GM12878 (cell line): ENCODE measurements at regions not wholly inside any gene's neighbourhood (a gene's known extent, or its start where the extent isn't known, plus 50 kb on each side); places are given as distances from the start of the nearest gene placed in this dataset.
"Not testable (repeated sequence)": the region's sequence is repeated elsewhere in the genome, so short reads cannot be mapped to it uniquely, and the experiment has no call there.

Experiments used
- ATAC-seq: fragments of 200-7000 bp; cut with Tn5 transposase; 3 replicates; pipeline ENCODE4 v1.9.1; 2020; ENCODE audit warnings: mild to moderate bottlenecking, moderate library complexity
- BruUV-seq: library from RNA; stranded (reverse); fragments of 400-500 nt; replicated peaks from 2 replicates; lab custom pipeline; 2021; lab: Mats Ljungman, UMichigan
- CTCF ChIA-PET: fragments of 300-600 bp; sonication (Branson Sonifier 250); formaldehyde crosslinking; extraction: SDS; loops from one replicate; lab custom pipeline; 2021; ENCODE audit warnings: inconsistent platforms; lab: Yijun Ruan, JAX
- POLR2A ChIA-PET: fragments of 350-600 bp; formaldehyde crosslinking; extraction: SDS; loops from one replicate; lab custom pipeline; 2021; ENCODE audit warnings: inconsistent platforms; lab: Charles Lee
- RAD21 ChIA-PET: fragments of 300-600 bp; sonication (Branson Sonifier 250); formaldehyde crosslinking; loops from one replicate; lab custom pipeline; 2023; ENCODE audit warnings: antibody characterized with exemption; ENCODE audit not compliant: unreplicated experiment; lab: Charles Lee
- SMC1A ChIA-PET: fragments of 300-600 bp; sonication (Branson Sonifier 250); formaldehyde crosslinking; loops from one replicate; lab custom pipeline; 2023; ENCODE audit not compliant: unreplicated experiment, uncharacterized antibody; lab: Charles Lee
- DNase-seq: peaks from one replicate; pipeline ENCODE4 v3.0.0-alpha.2; 2011; ENCODE audit warnings: low read depth, low spot score
- FAIRE-seq: peaks from 3 replicates; lab custom pipeline; 2011; peaks lifted over from hg19 to GRCh38; lab: Jason Lieb, UNC
- H2AFZ ChIP-seq: 2 replicates; pipeline ENCODE4 v1.6.0; 2011; ENCODE audit warnings: low read depth, low read length, control low read depth; ENCODE audit not compliant: control insufficient read depth
- H3K27ac ChIP-seq: 2 replicates; pipeline ENCODE4 v1.5.1; 2011; ENCODE audit warnings: control low read depth; ENCODE audit not compliant: control insufficient read depth, insufficient read depth
- H3K27me3 ChIP-seq, 2 experiments: replicated peaks in 1 of 2; 2 replicates each; pipeline versions ENCODE4 v1.6.0 to v1.6.1; 2011; ENCODE audit warnings: low read length in 1 of 2; ENCODE audit not compliant: control insufficient read depth in 2 of 2, insufficient read depth in 2 of 2
- H3K36me3 ChIP-seq, 2 experiments: 2 replicates each; pipeline ENCODE4 v1.5.1; 2011; ENCODE audit warnings: low read length in 1 of 2; ENCODE audit not compliant: control insufficient read depth in 2 of 2, insufficient read depth in 2 of 2
- H3K4me1 ChIP-seq: 2 replicates; pipeline ENCODE4 v1.6.1; 2011; ENCODE audit warnings: mild to moderate bottlenecking, low read length, moderate library complexity, mixed read lengths; ENCODE audit not compliant: control insufficient read depth, insufficient read depth
- H3K4me2 ChIP-seq: 2 replicates; pipeline ENCODE4 v1.6.0; 2011; ENCODE audit warnings: control low read depth; ENCODE audit not compliant: control insufficient read depth, insufficient read depth
- H3K4me3 ChIP-seq: fragments of 200-600 bp; sonication (generic); 2 replicates; pipeline ENCODE4 v1.5.1; 2016
- H3K79me2 ChIP-seq: 2 replicates; pipeline ENCODE4 v1.6.0; 2011; ENCODE audit warnings: low read length; ENCODE audit not compliant: control insufficient read depth, insufficient read depth
- H3K9ac ChIP-seq: 2 replicates; pipeline ENCODE4 v1.8.0; 2011; ENCODE audit warnings: low read length, control low read depth, mixed read lengths; ENCODE audit not compliant: control insufficient read depth, insufficient read depth
- H3K9me3 ChIP-seq: replicated peaks from 3 replicates; pipeline ENCODE4 v1.5.1; 2011; ENCODE audit warnings: mild to moderate bottlenecking, low read length; ENCODE audit not compliant: control insufficient read depth, insufficient read depth
- H4K20me1 ChIP-seq: 2 replicates; pipeline ENCODE4 v1.6.0; 2011; ENCODE audit not compliant: control insufficient read depth, insufficient read depth
- ATF3 ChIP-seq: IDR thresholded peaks from 2 replicates; pipeline ENCODE4 v1.6.1; 2011; ENCODE audit warnings: low read depth, mild to moderate bottlenecking, low read length, moderate library complexity, borderline replicate concordance; ENCODE audit errors: extremely low read depth
- BHLHE40 ChIP-seq, 2 experiments: fragments of 450-650 bp in 1 of 2; IDR thresholded peaks; 2 replicates each; pipeline ENCODE4 v1.6.1; 2011 to 2017; ENCODE audit warnings: low read depth in 2 of 2, borderline replicate concordance in 1 of 2, improper control_type of control experiment in 1 of 2, low read length in 1 of 2, mild to moderate bottlenecking in 1 of 2
- CEBPZ ChIP-seq: fragments of 150-350 bp; IDR thresholded peaks from 2 replicates; pipeline ENCODE4 v1.6.1; 2016; ENCODE audit warnings: low read depth, low read length
- TCF12 ChIP-seq: IDR thresholded peaks from 2 replicates; pipeline ENCODE4 v1.6.1; 2011; ENCODE audit warnings: low read depth, mild to moderate bottlenecking, low read length
- WGBS: methylation state at CpG from one replicate; pipeline ENCODE4 v1.1.6; 2016; ENCODE audit warnings: low lambda C conversion rate; ENCODE audit not compliant: insufficient replicate concordance, insufficient coverage; ENCODE audit errors: missing lambda C conversion rate; 5-methylcytosine and 5-hydroxymethylcytosine counted together
- in situ Hi-C: fragments of 300-500 bp; cut with MboI; formaldehyde crosslinking; loops from 9 replicates; pipeline ENCODE4 v1.14.3; 2018; ENCODE audit warnings: mixed read lengths
- intact Hi-C: fragments of 100-400 bp; cut with micrococcal nuclease; formaldehyde crosslinking; loops from one replicate; pipeline ENCODE4 v1.14.2; 2022; ENCODE audit not compliant: unreplicated experiment

- DNase-seq, H2AFZ ChIP-seq, H3K9ac ChIP-seq, BruUV-seq, H3K4me1 ChIP-seq, CTCF ChIA-PET, H3K27ac ChIP-seq, H3K36me3 ChIP-seq, SMC1A ChIA-PET, H4K20me1 ChIP-seq, H3K79me2 ChIP-seq, H3K4me3 ChIP-seq, in situ Hi-C loops, H3K27me3 ChIP-seq, intact Hi-C loops, POLR2A ChIA-PET, ATAC-seq, H3K9me3 ChIP-seq, FAIRE-seq, RAD21 ChIA-PET, H3K4me2 ChIP-seq: not testable (repeated sequence)
- WGBS: 2% methylated on average over 2 of the region's 2 CpGs
Observed at GRCh38 chr6:141869509-141869908, 263.2 kb upstream of the GJE1 start.

GRCh38 chr6:141867767-141868166 is 265.0 kb upstream of the GJE1 start:
- Histone ChIP-seq H3K27ac (no peak overlapping the region), H3K4me2 (no peak overlapping the region), H3K36me3 (no peaks in the 10 kb centered on the region), H2AFZ (no peak overlapping the region), H3K27me3 (no peaks in the 10 kb centered on the region), H3K9me3 (no peaks in the 10 kb centered on the region), H3K4me3 (no peak overlapping the region), H4K20me1 (no peaks in the 10 kb centered on the region), H3K4me1 (no peaks in the 10 kb centered on the region), H3K79me2 (no peaks in the 10 kb centered on the region), H3K9ac (no peak overlapping the region)
- ChIA-PET RAD21 (no interaction called here), POLR2A (no interaction called here), CTCF (interaction anchor here (1.0 kb wide), 1 partner anchor 10 kb away, joined by 4 read pairs; no protein-coding TSS in a partner anchor), SMC1A (no interaction called here)
- FAIRE-seq (no peak), ATAC-seq (no peak), DNase-seq (no peak)
- no TSS peak for BruUV-seq
- intact Hi-C loops: no loop called here
- WGBS: 56% methylated on average over 6 of the region's 6 CpGs
- in situ Hi-C loops: no loop called here
- TF ChIP-seq BHLHE40 (IDR thresholded peaks at IDR 0.05; ENCODE audit: borderline replicate concordance in 1 of 2, low read depth in 2 of 2, low read length in 1 of 2) (no peak), CEBPZ (no peak), ATF3 (no peak), TCF12 (no peak)
